A673 (cell line): ENCODE measurements at regions not wholly inside any gene's neighbourhood (a gene's known extent, or its start where the extent isn't known, plus 50 kb on each side); places are given as distances from the start of the nearest gene placed in this dataset.

Experiments
- CTCF ChIP-seq: fragments of 300-800, 200-600 bp; sonication (generic); conservative IDR thresholded peaks from 2 replicates; pipeline ENCODE4 v1.5.1; 2017; ENCODE audit warnings: low read depth, mild to moderate bottlenecking, antibody characterized with exemption, low read length, moderate library complexity, mixed read lengths
- EZH2 ChIP-seq: fragments of 200-600 bp; sonication (generic); IDR thresholded peaks from 2 replicates; pipeline ENCODE4 v1.6.1; 2017; ENCODE audit warnings: borderline replicate concordance, low read depth, mild to moderate bottlenecking, mixed read lengths, antibody characterized with exemption, low read length; ENCODE audit not compliant: poor library complexity, severe bottlenecking

DNA sequence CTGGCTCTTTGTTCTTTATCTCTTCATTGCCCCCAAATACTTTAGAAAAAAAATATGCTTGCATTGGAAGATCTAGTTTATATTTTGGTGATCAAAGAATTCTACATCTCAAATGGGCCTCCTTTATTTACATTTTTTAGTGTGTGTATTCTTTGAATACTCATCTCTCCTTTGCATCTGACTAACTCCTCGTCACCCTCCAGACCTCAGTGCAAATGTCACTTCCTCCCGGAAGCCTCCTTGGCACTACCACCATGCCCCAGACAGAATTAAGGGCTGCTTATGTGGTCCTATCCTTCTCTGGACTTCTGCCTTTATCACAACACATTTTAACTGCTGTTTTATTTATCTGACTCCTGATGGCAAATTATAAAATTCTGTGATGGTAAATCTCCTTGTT is 52.0 kb upstream of the PPP1R3C start:
- no peak for TF ChIP-seq CTCF
- TF ChIP-seq EZH2: no peak
